GM12892 (cell line): ENCODE measurements at regions not wholly inside any gene's neighbourhood (a gene's known extent, or its start where the extent isn't known, plus 50 kb on each side); places are given as distances from the start of the nearest gene placed in this dataset.

ENCODE experiments used
- POLR2A ChIP-seq: IDR thresholded peaks from 2 replicates; pipeline ENCODE4 v1.6.1; 2011; ENCODE audit warnings: low read depth, low read length, control low read depth
- POLR2AphosphoS5 ChIP-seq: IDR thresholded peaks from 2 replicates; pipeline ENCODE4 v1.6.1; 2011; ENCODE audit warnings: low read depth, low read length, control low read depth
- TAF1 ChIP-seq: IDR thresholded peaks from 2 replicates; pipeline ENCODE4 v1.6.1; 2011; ENCODE audit warnings: low read depth, mild to moderate bottlenecking, control low read depth, low read length, borderline replicate concordance

DNA sequence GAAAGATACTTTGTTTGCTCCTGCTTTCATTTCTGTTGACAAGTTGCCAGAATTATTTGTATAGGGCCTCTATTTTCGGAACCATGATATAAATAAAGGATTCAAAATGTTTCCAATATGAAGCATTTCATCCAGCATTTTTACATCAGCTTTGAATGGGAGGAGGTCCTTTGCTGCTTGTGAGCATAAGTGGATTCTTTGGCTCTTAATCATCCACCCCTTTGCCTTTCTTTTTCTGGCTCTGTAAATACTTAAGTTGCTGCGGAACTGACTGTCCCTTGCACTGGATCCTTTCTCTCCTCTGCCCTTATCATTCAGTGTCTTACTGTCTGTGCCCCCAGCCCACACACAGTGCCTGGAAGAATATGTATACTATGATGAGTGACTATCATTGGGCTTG, 357.3 kb upstream of the RGS6 start:
- no peak for TF ChIP-seq POLR2A
- no peak for TF ChIP-seq POLR2AphosphoS5
- TF ChIP-seq TAF1, result no peak
